ENCODE measurements at regions not wholly inside any gene's neighbourhood (a gene's known extent, or its start where the extent isn't known, plus 50 kb on each side); places are given as distances from the start of the nearest gene placed in this dataset.

- H3K9me3 ChIP-seq (ENCODE audit: control insufficient read depth in 5 of 5, low read length in 5 of 5), result no peaks in the 10 kb centered on the region
- no peak overlapping the region for H3K9ac ChIP-seq (ENCODE audit: low read length in 5 of 5)
- H3K4me3 ChIP-seq (ENCODE audit: low read depth in 1 of 5, low read length in 5 of 5), result no peak overlapping the region
- no peaks in the 10 kb centered on the region for H3K4me1 ChIP-seq (ENCODE audit: control insufficient read depth in 5 of 5, insufficient read depth in 5 of 5, low read length in 5 of 5)
- peaks cover 0 to 2% (median 0%) of the 10 kb centered on the region in 5 donors for H3K27me3 ChIP-seq (ENCODE audit: control insufficient read depth in 5 of 5, insufficient read depth in 4 of 5, low read length in 5 of 5)
- no peaks in the 10 kb centered on the region for H3K36me3 ChIP-seq (ENCODE audit: control insufficient read depth in 5 of 5, insufficient read depth in 5 of 5, low read length in 5 of 5)
- no peak overlapping the region for H3K27ac ChIP-seq (ENCODE audit: low read depth, low read length)
Measured at GRCh38 chr10:9299966-9300365, 1245.5 kb downstream of the GATA3 start.

- H3K9ac ChIP-seq (ENCODE audit: low read length in 5 of 5), result no peak overlapping the region
- no peaks in the 10 kb centered on the region for H3K9me3 ChIP-seq (ENCODE audit: control insufficient read depth in 5 of 5, low read length in 5 of 5)
- no peaks in the 10 kb centered on the region for H3K4me1 ChIP-seq (ENCODE audit: control insufficient read depth in 5 of 5, insufficient read depth in 5 of 5, low read length in 5 of 5)
- H3K4me3 ChIP-seq (ENCODE audit: low read depth in 1 of 5, low read length in 5 of 5), result no peak overlapping the region
- H3K27me3 ChIP-seq (ENCODE audit: control insufficient read depth in 5 of 5, insufficient read depth in 4 of 5, low read length in 5 of 5), result peaks cover 0 to 2% (median 0%) of the 10 kb centered on the region in 5 donors
- no peaks in the 10 kb centered on the region for H3K36me3 ChIP-seq (ENCODE audit: control insufficient read depth in 5 of 5, insufficient read depth in 5 of 5, low read length in 5 of 5)
- H3K27ac ChIP-seq (ENCODE audit: low read depth, low read length), result no peak overlapping the region
Measured at GRCh38 chr10:9301148-9301547, 1246.7 kb downstream of the GATA3 start.

- no peaks in the 10 kb centered on the region for H3K9me3 ChIP-seq (ENCODE audit: control insufficient read depth in 5 of 5, low read length in 5 of 5)
- H3K36me3 ChIP-seq (ENCODE audit: control insufficient read depth in 5 of 5, insufficient read depth in 5 of 5, low read length in 5 of 5), result no peaks in the 10 kb centered on the region
- no peak overlapping the region for H3K9ac ChIP-seq (ENCODE audit: low read length in 5 of 5)
- no peak overlapping the region for H3K4me3 ChIP-seq (ENCODE audit: low read depth in 1 of 5, low read length in 5 of 5)
- H3K4me1 ChIP-seq (ENCODE audit: control insufficient read depth in 5 of 5, insufficient read depth in 5 of 5, low read length in 5 of 5), result no peaks in the 10 kb centered on the region
- H3K27me3 ChIP-seq (ENCODE audit: control insufficient read depth in 5 of 5, insufficient read depth in 4 of 5, low read length in 5 of 5), result peaks cover 0 to 2% (median 0%) of the 10 kb centered on the region in 5 donors
- no peak overlapping the region for H3K27ac ChIP-seq (ENCODE audit: low read depth, low read length)
Measured at GRCh38 chr10:9301554-9301953, 1247.1 kb downstream of the GATA3 start.

GRCh38 chr10:9302140-9302746, 1247.8 kb downstream of the GATA3 start:
- Histone ChIP-seq H3K27me3 (ENCODE audit: control insufficient read depth in 5 of 5, insufficient read depth in 4 of 5, low read length in 5 of 5) (peaks cover 0 to 2% (median 0%) of the 10 kb centered on the region in 5 donors), H3K27ac (ENCODE audit: low read depth, low read length) (no peak overlapping the region), H3K4me1 (ENCODE audit: control insufficient read depth in 5 of 5, insufficient read depth in 5 of 5, low read length in 5 of 5) (no peaks in the 10 kb centered on the region), H3K4me3 (ENCODE audit: low read depth in 1 of 5, low read length in 5 of 5) (no peak overlapping the region), H3K9ac (ENCODE audit: low read length in 5 of 5) (no peak overlapping the region), H3K9me3 (ENCODE audit: control insufficient read depth in 5 of 5, low read length in 5 of 5) (no peaks in the 10 kb centered on the region), H3K36me3 (ENCODE audit: control insufficient read depth in 5 of 5, insufficient read depth in 5 of 5, low read length in 5 of 5) (no peaks in the 10 kb centered on the region)

- H3K4me1 ChIP-seq (ENCODE audit: control insufficient read depth in 5 of 5, insufficient read depth in 5 of 5, low read length in 5 of 5), result peaks cover 0 to 5% (median 0%) of the 10 kb centered on the region in 5 donors
- no peak overlapping the region for H3K4me3 ChIP-seq (ENCODE audit: low read depth in 1 of 5, low read length in 5 of 5)
- H3K9ac ChIP-seq (ENCODE audit: low read length in 5 of 5), result no peak overlapping the region
- H3K27ac ChIP-seq (ENCODE audit: low read depth, low read length), result no peak overlapping the region
- no peaks in the 10 kb centered on the region for H3K36me3 ChIP-seq (ENCODE audit: control insufficient read depth in 5 of 5, insufficient read depth in 5 of 5, low read length in 5 of 5)
- H3K9me3 ChIP-seq (ENCODE audit: control insufficient read depth in 5 of 5, low read length in 5 of 5), result no peaks in the 10 kb centered on the region
- H3K27me3 ChIP-seq (ENCODE audit: control insufficient read depth in 5 of 5, insufficient read depth in 4 of 5, low read length in 5 of 5), result no peaks in the 10 kb centered on the region
Measured at GRCh38 chr10:9305018-9305655, 1250.6 kb downstream of the GATA3 start.

- H3K36me3 ChIP-seq (ENCODE audit: control insufficient read depth in 5 of 5, insufficient read depth in 5 of 5, low read length in 5 of 5), result no peaks in the 10 kb centered on the region
- no peaks in the 10 kb centered on the region for H3K9me3 ChIP-seq (ENCODE audit: control insufficient read depth in 5 of 5, low read length in 5 of 5)
- H3K9ac ChIP-seq (ENCODE audit: low read length in 5 of 5), result no peak overlapping the region
- H3K27me3 ChIP-seq (ENCODE audit: control insufficient read depth in 5 of 5, insufficient read depth in 4 of 5, low read length in 5 of 5), result no peaks in the 10 kb centered on the region
- no peak overlapping the region for H3K27ac ChIP-seq (ENCODE audit: low read depth, low read length)
- no peak overlapping the region for H3K4me3 ChIP-seq (ENCODE audit: low read depth in 1 of 5, low read length in 5 of 5)
- H3K4me1 ChIP-seq (ENCODE audit: control insufficient read depth in 5 of 5, insufficient read depth in 5 of 5, low read length in 5 of 5), result peaks cover 0 to 14% (median 2%) of the 10 kb centered on the region in 5 donors
Measured at GRCh38 chr10:9311702-9312499, 1257.4 kb downstream of the GATA3 start.

GRCh38 chr10:9315292-9315691, 1260.8 kb downstream of the GATA3 start:
- no peak overlapping the region for H3K9ac ChIP-seq (ENCODE audit: low read length in 5 of 5)
- peaks cover 0 to 9% (median 2%) of the 10 kb centered on the region in 5 donors for H3K4me1 ChIP-seq (ENCODE audit: control insufficient read depth in 5 of 5, insufficient read depth in 5 of 5, low read length in 5 of 5)
- H3K36me3 ChIP-seq (ENCODE audit: control insufficient read depth in 5 of 5, insufficient read depth in 5 of 5, low read length in 5 of 5), result no peaks in the 10 kb centered on the region
- no peaks in the 10 kb centered on the region for H3K9me3 ChIP-seq (ENCODE audit: control insufficient read depth in 5 of 5, low read length in 5 of 5)
- no peaks in the 10 kb centered on the region for H3K27me3 ChIP-seq (ENCODE audit: control insufficient read depth in 5 of 5, insufficient read depth in 4 of 5, low read length in 5 of 5)
- H3K27ac ChIP-seq (ENCODE audit: low read depth, low read length), result no peak overlapping the region
- H3K4me3 ChIP-seq (ENCODE audit: low read depth in 1 of 5, low read length in 5 of 5), result no peak overlapping the region

- Histone ChIP-seq H3K27ac (ENCODE audit: low read depth, low read length) (no peak overlapping the region), H3K9ac (ENCODE audit: low read length in 5 of 5) (no peak overlapping the region), H3K9me3 (ENCODE audit: control insufficient read depth in 5 of 5, low read length in 5 of 5) (no peaks in the 10 kb centered on the region), H3K27me3 (ENCODE audit: control insufficient read depth in 5 of 5, insufficient read depth in 4 of 5, low read length in 5 of 5) (no peaks in the 10 kb centered on the region), H3K4me1 (ENCODE audit: control insufficient read depth in 5 of 5, insufficient read depth in 5 of 5, low read length in 5 of 5) (no peaks in the 10 kb centered on the region), H3K36me3 (ENCODE audit: control insufficient read depth in 5 of 5, insufficient read depth in 5 of 5, low read length in 5 of 5) (no peaks in the 10 kb centered on the region), H3K4me3 (ENCODE audit: low read depth in 1 of 5, low read length in 5 of 5) (no peak overlapping the region)
Measured at GRCh38 chr10:9331583-9332008, 1277.1 kb downstream of the GATA3 start.

- H3K4me3 ChIP-seq (ENCODE audit: low read depth in 1 of 5, low read length in 5 of 5), result no peak overlapping the region
- H3K9me3 ChIP-seq (ENCODE audit: control insufficient read depth in 5 of 5, low read length in 5 of 5), result no peaks in the 10 kb centered on the region
- H3K9ac ChIP-seq (ENCODE audit: low read length in 5 of 5), result no peak overlapping the region
- H3K36me3 ChIP-seq (ENCODE audit: control insufficient read depth in 5 of 5, insufficient read depth in 5 of 5, low read length in 5 of 5), result no peaks in the 10 kb centered on the region
- no peaks in the 10 kb centered on the region for H3K4me1 ChIP-seq (ENCODE audit: control insufficient read depth in 5 of 5, insufficient read depth in 5 of 5, low read length in 5 of 5)
- H3K27ac ChIP-seq (ENCODE audit: low read depth, low read length), result no peak overlapping the region
- no peaks in the 10 kb centered on the region for H3K27me3 ChIP-seq (ENCODE audit: control insufficient read depth in 5 of 5, insufficient read depth in 4 of 5, low read length in 5 of 5)
Measured at GRCh38 chr10:9334270-9334669, 1279.8 kb downstream of the GATA3 start.

GRCh38 chr10:9339716-9340115, 1285.2 kb downstream of the GATA3 start:
- no peaks in the 10 kb centered on the region for H3K4me1 ChIP-seq (ENCODE audit: control insufficient read depth in 5 of 5, insufficient read depth in 5 of 5, low read length in 5 of 5)
- H3K9me3 ChIP-seq (ENCODE audit: control insufficient read depth in 5 of 5, low read length in 5 of 5), result no peaks in the 10 kb centered on the region
- H3K27ac ChIP-seq (ENCODE audit: low read depth, low read length), result no peak overlapping the region
- no peak overlapping the region for H3K9ac ChIP-seq (ENCODE audit: low read length in 5 of 5)
- no peak overlapping the region for H3K4me3 ChIP-seq (ENCODE audit: low read depth in 1 of 5, low read length in 5 of 5)
- H3K27me3 ChIP-seq (ENCODE audit: control insufficient read depth in 5 of 5, insufficient read depth in 4 of 5, low read length in 5 of 5), result no peaks in the 10 kb centered on the region
- no peaks in the 10 kb centered on the region for H3K36me3 ChIP-seq (ENCODE audit: control insufficient read depth in 5 of 5, insufficient read depth in 5 of 5, low read length in 5 of 5)
